ENCODE measurements at regions not wholly inside any gene's neighbourhood (a gene's known extent, or its start where the extent isn't known, plus 50 kb on each side); places are given as distances from the start of the nearest gene placed in this dataset.

- H3K9ac ChIP-seq (ENCODE audit: low read length), result no peak overlapping the region
- peaks cover 11% of the 10 kb centered on the region for H3K4me1 ChIP-seq (ENCODE audit: control insufficient read depth, insufficient read depth, low read length)
- H3K27me3 ChIP-seq (ENCODE audit: control insufficient read depth, insufficient read depth, low read length), result no peaks in the 10 kb centered on the region
- no peak overlapping the region for H3K4me3 ChIP-seq (ENCODE audit: low read length)
- H3K36me3 ChIP-seq (ENCODE audit: control insufficient read depth, insufficient read depth, low read length), result no peaks in the 10 kb centered on the region
- no peaks in the 10 kb centered on the region for H3K9me3 ChIP-seq (ENCODE audit: control insufficient read depth, low read length)
Observed at GRCh38 chr9:596703-597102, 244.8 kb upstream of the DMRT1 start.

DNA sequence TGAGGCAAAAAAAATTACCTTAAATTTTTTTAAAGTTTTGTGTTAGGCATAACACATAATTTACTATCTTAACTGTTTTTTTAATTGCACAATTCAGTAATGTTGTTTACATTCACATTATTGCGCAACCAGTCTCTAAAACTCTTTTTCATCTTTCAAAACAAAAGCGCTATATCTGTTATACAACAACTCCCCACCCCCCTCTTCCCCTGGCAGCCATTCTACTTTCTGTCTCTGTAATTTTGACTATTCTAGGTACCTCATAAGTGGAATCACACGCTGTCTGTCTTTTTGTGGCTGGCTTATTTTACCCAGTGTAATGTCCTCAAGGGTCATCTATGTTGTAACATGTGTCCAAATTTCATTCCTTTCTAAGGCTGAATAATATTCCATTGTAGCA is 241.5 kb upstream of the DMRT1 start:
- Histone ChIP-seq H3K9ac (ENCODE audit: low read length) (no peak overlapping the region), H3K9me3 (ENCODE audit: control insufficient read depth, low read length) (no peaks in the 10 kb centered on the region), H3K36me3 (ENCODE audit: control insufficient read depth, insufficient read depth, low read length) (no peaks in the 10 kb centered on the region), H3K4me1 (ENCODE audit: control insufficient read depth, insufficient read depth, low read length) (no peaks in the 10 kb centered on the region), H3K4me3 (ENCODE audit: low read length) (no peak overlapping the region), H3K27me3 (ENCODE audit: control insufficient read depth, insufficient read depth, low read length) (no peaks in the 10 kb centered on the region)

DNA sequence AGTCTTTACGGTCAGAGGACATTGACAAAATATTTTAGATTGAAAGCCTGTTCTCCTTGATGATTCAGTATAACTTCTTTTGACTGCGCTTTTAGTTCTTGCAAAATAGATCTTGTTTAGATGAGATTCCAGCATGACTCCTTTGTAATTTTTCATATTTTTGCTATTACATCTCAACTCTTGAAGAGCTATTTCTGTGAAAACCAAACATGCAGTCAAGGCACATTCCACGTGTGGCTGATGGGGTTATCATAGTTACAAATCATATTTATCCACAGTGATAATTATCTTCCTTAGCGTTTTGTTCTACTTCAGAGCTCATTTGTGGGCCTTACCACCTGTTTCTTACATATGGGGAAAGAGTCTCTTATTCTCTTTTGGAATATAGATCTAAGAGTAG is 238.8 kb upstream of the DMRT1 start:
- no peaks in the 10 kb centered on the region for H3K27me3 ChIP-seq (ENCODE audit: control insufficient read depth, insufficient read depth, low read length)
- no peaks in the 10 kb centered on the region for H3K9me3 ChIP-seq (ENCODE audit: control insufficient read depth, low read length)
- no peaks in the 10 kb centered on the region for H3K36me3 ChIP-seq (ENCODE audit: control insufficient read depth, insufficient read depth, low read length)
- no peak overlapping the region for H3K4me3 ChIP-seq (ENCODE audit: low read length)
- no peaks in the 10 kb centered on the region for H3K4me1 ChIP-seq (ENCODE audit: control insufficient read depth, insufficient read depth, low read length)
- no peak overlapping the region for H3K9ac ChIP-seq (ENCODE audit: low read length)

DNA sequence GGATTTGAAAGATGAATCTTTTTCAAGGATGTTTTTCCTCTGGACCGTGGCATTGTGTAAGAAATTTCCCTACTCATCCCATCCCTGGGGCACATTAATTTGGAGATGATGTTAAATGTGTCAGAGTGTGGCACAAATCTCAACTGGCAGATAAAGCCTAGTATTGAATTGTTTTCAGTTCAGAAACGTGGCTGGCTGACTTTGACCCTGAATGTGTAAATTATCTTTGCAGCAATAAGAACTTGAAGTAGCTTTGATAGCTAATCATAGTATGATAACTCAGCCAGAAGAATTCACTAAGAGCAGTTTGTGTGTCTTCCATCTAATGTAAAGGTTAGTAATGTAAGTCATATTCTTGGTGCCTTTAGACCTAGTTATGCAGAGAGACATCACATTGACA is 238.4 kb upstream of the DMRT1 start:
- H3K9me3 ChIP-seq (ENCODE audit: control insufficient read depth, low read length), result no peaks in the 10 kb centered on the region
- no peaks in the 10 kb centered on the region for H3K36me3 ChIP-seq (ENCODE audit: control insufficient read depth, insufficient read depth, low read length)
- H3K9ac ChIP-seq (ENCODE audit: low read length), result no peak overlapping the region
- H3K4me1 ChIP-seq (ENCODE audit: control insufficient read depth, insufficient read depth, low read length), result no peaks in the 10 kb centered on the region
- no peak overlapping the region for H3K4me3 ChIP-seq (ENCODE audit: low read length)
- H3K27me3 ChIP-seq (ENCODE audit: control insufficient read depth, insufficient read depth, low read length), result no peaks in the 10 kb centered on the region

DNA sequence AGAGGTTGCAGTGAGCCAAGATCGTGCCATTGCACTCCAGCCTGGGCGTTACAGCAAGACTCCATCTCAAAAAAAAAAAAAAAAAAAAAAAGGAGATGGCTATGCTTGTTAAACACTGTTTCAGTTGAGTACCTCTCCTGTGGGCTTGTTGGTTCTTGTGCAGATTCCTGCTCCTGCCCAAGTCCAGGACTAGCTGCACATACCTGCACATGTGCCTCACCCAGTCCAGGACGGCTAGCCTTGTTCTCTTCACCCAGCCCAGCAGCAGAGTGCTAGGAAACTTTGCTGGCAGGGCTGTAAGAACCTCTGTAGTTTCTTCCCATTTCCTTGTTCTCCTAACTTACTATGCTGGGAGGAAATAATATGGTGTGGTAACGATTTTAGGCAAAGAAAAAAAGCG is 234.1 kb upstream of the DMRT1 start:
- H3K4me1 ChIP-seq (ENCODE audit: control insufficient read depth, insufficient read depth, low read length), result no peaks in the 10 kb centered on the region
- no peak overlapping the region for H3K4me3 ChIP-seq (ENCODE audit: low read length)
- H3K9me3 ChIP-seq (ENCODE audit: control insufficient read depth, low read length), result no peaks in the 10 kb centered on the region
- H3K36me3 ChIP-seq (ENCODE audit: control insufficient read depth, insufficient read depth, low read length), result no peaks in the 10 kb centered on the region
- no peak overlapping the region for H3K9ac ChIP-seq (ENCODE audit: low read length)
- no peaks in the 10 kb centered on the region for H3K27me3 ChIP-seq (ENCODE audit: control insufficient read depth, insufficient read depth, low read length)

GRCh38 chr9:613771-614347 is 227.6 kb upstream of the DMRT1 start:
- Histone ChIP-seq H3K9ac (ENCODE audit: low read length) (peak overlapping the region; percentile 3), H3K4me1 (ENCODE audit: control insufficient read depth, insufficient read depth, low read length) (peaks cover 4% of the 10 kb centered on the region), H3K4me3 (ENCODE audit: low read length) (no peak overlapping the region)

DNA sequence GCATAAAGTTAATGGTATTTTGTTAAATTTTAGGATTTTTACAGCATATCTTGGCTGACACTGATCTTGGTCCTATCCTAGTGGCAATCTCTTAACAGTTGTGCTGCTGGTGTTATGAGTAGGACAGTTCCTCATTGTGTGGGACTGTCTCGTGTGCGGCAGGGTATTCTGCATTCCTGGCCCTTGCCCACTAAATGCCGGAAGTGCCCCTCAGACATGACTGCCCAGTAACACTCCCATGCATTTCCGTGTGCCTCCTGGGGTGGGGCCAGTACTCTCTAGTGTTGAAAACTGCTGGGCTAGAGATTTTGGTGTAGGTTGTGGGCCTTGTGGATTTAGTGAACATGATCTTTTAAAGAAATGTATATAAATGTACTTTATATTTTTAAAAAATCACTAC is 227.1 kb upstream of the DMRT1 start:
- H3K4me1 ChIP-seq (ENCODE audit: control insufficient read depth, insufficient read depth, low read length), result peaks cover 4% of the 10 kb centered on the region
- no peaks in the 10 kb centered on the region for H3K36me3 ChIP-seq (ENCODE audit: control insufficient read depth, insufficient read depth, low read length)
- H3K27me3 ChIP-seq (ENCODE audit: control insufficient read depth, insufficient read depth, low read length), result no peaks in the 10 kb centered on the region
- no peak overlapping the region for H3K4me3 ChIP-seq (ENCODE audit: low read length)
- H3K9ac ChIP-seq (ENCODE audit: low read length), result no peak overlapping the region
- no peaks in the 10 kb centered on the region for H3K9me3 ChIP-seq (ENCODE audit: control insufficient read depth, low read length)

More at GRCh38 chr9:613771-614347, 227.6 kb upstream of the DMRT1 start:
- Histone ChIP-seq H3K27me3 (ENCODE audit: control insufficient read depth, insufficient read depth, low read length) (no peaks in the 10 kb centered on the region), H3K36me3 (ENCODE audit: control insufficient read depth, insufficient read depth, low read length) (no peaks in the 10 kb centered on the region), H3K9me3 (ENCODE audit: control insufficient read depth, low read length) (no peaks in the 10 kb centered on the region)

- Histone ChIP-seq H3K9ac (ENCODE audit: low read length) (no peak overlapping the region), H3K4me1 (ENCODE audit: control insufficient read depth, insufficient read depth, low read length) (peaks cover 4% of the 10 kb centered on the region), H3K4me3 (ENCODE audit: low read length) (no peak overlapping the region), H3K9me3 (ENCODE audit: control insufficient read depth, low read length) (no peaks in the 10 kb centered on the region), H3K27me3 (ENCODE audit: control insufficient read depth, insufficient read depth, low read length) (no peaks in the 10 kb centered on the region), H3K36me3 (ENCODE audit: control insufficient read depth, insufficient read depth, low read length) (no peaks in the 10 kb centered on the region)
Observed at GRCh38 chr9:615756-616155, 225.7 kb upstream of the DMRT1 start.

DNA sequence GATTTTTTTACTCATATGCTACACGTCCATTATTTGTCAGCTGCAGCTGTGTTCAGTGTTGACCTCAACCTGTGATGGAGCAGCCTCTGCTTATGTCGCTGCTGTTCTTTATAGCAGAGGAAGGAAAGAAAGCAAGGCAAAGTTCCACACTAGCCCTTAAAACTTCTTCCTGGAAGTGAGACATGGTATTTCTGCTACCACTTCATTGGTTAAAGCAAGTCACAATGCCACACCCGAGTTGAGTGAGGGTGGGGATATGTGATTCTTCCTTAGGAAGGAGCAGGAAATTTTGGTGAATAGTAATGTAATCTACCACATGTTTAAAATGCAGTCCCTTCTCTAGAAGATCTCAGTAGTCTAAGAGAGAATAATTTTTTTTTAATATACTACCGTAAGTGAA is 224.8 kb upstream of the DMRT1 start:
- no peak overlapping the region for H3K4me3 ChIP-seq (ENCODE audit: low read length)
- peaks cover 9% of the 10 kb centered on the region for H3K4me1 ChIP-seq (ENCODE audit: control insufficient read depth, insufficient read depth, low read length)

DNA sequence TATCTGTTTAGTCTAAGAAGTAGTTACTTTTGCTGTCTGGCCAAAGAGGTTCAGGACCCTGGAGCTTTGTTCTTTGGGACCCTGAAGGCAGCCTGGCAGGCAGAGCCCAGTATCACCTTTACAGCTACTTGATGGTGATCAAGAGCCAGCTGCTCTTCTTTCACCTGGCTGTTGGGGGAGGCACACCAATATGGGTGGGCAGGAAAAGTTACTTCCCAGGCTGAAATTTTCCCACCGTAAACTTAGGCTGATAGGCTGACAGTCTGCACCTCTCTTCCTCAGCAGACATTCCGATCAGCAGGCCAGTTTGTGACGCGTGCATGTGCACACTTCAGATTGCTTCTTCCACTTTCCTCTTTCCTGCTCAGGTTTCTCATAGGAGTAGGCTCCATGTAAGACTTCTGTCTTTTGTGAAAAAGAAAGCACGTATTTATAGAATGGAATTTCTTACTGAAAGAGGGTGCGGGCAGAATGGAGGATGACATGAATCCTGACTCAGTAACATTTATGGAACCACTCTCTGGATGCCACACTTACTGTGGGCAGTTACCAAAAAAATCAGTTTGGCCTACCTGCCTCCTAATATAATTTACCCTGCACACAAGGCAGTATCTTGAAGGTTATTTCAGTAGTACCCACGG is 223.9 kb upstream of the DMRT1 start:
- H3K4me1 ChIP-seq (ENCODE audit: control insufficient read depth, insufficient read depth, low read length), result peaks cover 9% of the 10 kb centered on the region
- no peaks in the 10 kb centered on the region for H3K36me3 ChIP-seq (ENCODE audit: control insufficient read depth, insufficient read depth, low read length)
- no peaks in the 10 kb centered on the region for H3K9me3 ChIP-seq (ENCODE audit: control insufficient read depth, low read length)
- no peaks in the 10 kb centered on the region for H3K27me3 ChIP-seq (ENCODE audit: control insufficient read depth, insufficient read depth, low read length)
- H3K4me3 ChIP-seq (ENCODE audit: low read length), result no peak overlapping the region
- no peak overlapping the region for H3K9ac ChIP-seq (ENCODE audit: low read length)

More for the DNA sequence above, 224.8 kb upstream of the DMRT1 start:
- H3K36me3 ChIP-seq (ENCODE audit: control insufficient read depth, insufficient read depth, low read length), result no peaks in the 10 kb centered on the region
- H3K27me3 ChIP-seq (ENCODE audit: control insufficient read depth, insufficient read depth, low read length), result no peaks in the 10 kb centered on the region
- no peaks in the 10 kb centered on the region for H3K9me3 ChIP-seq (ENCODE audit: control insufficient read depth, low read length)
- H3K9ac ChIP-seq (ENCODE audit: low read length), result no peak overlapping the region

GRCh38 chr9:618478-618877 is 223.0 kb upstream of the DMRT1 start:
- Histone ChIP-seq H3K27me3 (ENCODE audit: control insufficient read depth, insufficient read depth, low read length) (no peaks in the 10 kb centered on the region), H3K36me3 (ENCODE audit: control insufficient read depth, insufficient read depth, low read length) (no peaks in the 10 kb centered on the region), H3K4me1 (ENCODE audit: control insufficient read depth, insufficient read depth, low read length) (peaks cover 9% of the 10 kb centered on the region), H3K4me3 (ENCODE audit: low read length) (no peak overlapping the region), H3K9me3 (ENCODE audit: control insufficient read depth, low read length) (no peaks in the 10 kb centered on the region), H3K9ac (ENCODE audit: low read length) (no peak overlapping the region)

DNA sequence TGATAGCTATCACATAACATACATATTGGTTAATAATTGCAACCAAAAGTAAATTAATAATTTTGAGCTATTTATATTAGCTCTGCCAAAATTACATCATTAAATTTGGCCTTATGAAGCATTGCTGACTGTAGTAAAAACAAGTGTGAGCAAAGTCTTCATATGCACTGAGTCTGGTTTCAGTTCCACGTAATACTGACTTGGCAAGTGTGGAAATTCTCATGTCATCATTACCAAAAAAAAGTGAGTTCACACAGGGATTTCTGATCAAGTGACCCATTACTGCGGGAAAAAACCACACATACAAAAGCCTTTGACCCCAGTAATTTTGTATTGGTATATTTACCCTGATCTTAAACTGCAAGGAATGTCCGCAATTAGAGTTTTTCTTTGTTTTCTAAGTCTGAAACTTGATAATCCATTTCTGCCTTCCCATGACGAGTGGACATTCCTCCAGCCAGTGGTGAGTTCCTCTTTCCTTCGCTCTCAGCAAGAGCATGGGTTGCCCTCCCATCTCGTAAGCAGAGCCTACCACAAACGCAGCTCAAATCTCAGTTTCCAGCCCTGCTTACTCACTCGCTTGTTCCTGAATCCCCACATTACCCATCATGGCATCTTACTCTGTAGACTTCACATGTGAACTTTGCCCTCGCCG is 220.2 kb upstream of the DMRT1 start:
- no peaks in the 10 kb centered on the region for H3K36me3 ChIP-seq (ENCODE audit: control insufficient read depth, insufficient read depth, low read length)
- H3K9me3 ChIP-seq (ENCODE audit: control insufficient read depth, low read length), result no peaks in the 10 kb centered on the region
- H3K9ac ChIP-seq (ENCODE audit: low read length), result no peak overlapping the region
- H3K4me1 ChIP-seq (ENCODE audit: control insufficient read depth, insufficient read depth, low read length), result peaks cover 9% of the 10 kb centered on the region
- H3K4me3 ChIP-seq (ENCODE audit: low read length), result no peak overlapping the region
- no peaks in the 10 kb centered on the region for H3K27me3 ChIP-seq (ENCODE audit: control insufficient read depth, insufficient read depth, low read length)
